ENCODE measurements at regions not wholly inside any gene's neighbourhood (a gene's known extent, or its start where the extent isn't known, plus 50 kb on each side); places are given as distances from the start of the nearest gene placed in this dataset.

GRCh38 chr7:130963339-130963738 is 229.3 kb upstream of the KLF14 start:
- CTCF ChIA-PET: interaction anchor here (2.4 kb wide), 1 partner anchor 19 kb away, joined by 10 read pairs; no protein-coding TSS in a partner anchor
- intact Hi-C loops (cut with micrococcal nuclease): no loop called here

DNA sequence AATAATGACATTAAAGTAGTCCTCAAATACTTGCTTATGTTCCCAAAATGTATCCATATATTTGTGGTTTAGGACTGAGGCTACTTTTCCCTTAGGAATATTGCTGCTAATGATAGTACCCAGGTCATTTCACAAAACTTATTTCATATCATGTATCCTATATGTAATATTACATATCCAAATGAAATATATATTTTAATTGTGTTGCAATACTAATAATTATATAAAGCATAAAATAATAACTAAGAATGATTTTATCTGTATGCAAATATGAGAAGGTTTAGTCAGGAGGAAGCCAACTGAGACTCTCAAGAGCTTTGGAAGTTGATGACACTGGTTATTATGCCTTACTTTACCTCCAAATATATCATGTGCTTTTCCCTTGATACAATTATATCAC is 231.5 kb upstream of the KLF14 start:
- peaks cover 17 to 71% of the 10 kb centered on the region in 2 experiments for H3K4me1 ChIP-seq (ENCODE audit: control insufficient read depth in 1 of 2, insufficient read depth in 2 of 2, low read length in 2 of 2)
- ChIA-PET CTCF (no interaction called here), POLR2A (no interaction called here), RAD21 (ENCODE audit: low non-redundant PET in 1 of 2, low total read pairs in 2 of 2, uncharacterized antibody in 2 of 2, unreplicated experiment in 2 of 2) (no interaction called here)
- 0 out of 4 replicates have a peak, but pooled peaks cover 0 to 5% of the 10 kb centered on the region in 2 experiments for H3K36me3 ChIP-seq (ENCODE audit: control insufficient read depth in 1 of 2, insufficient read depth in 2 of 2, low read length in 2 of 2)
- H3K4me3 ChIP-seq (replicated peaks in 1 of 2; ENCODE audit: low read depth in 1 of 2, low read length in 2 of 2): no peak overlapping the region
- ATAC-seq (no peak), DNase-seq (ENCODE audit: low read depth, low spot score) (no peak)
- no TSS peak for BruUV-seq (replicated peaks)
- intact Hi-C loops (cut with micrococcal nuclease): no loop called here
- no peak overlapping the region for H2AFZ ChIP-seq (ENCODE audit: low read depth, low read length, poor library complexity, severe bottlenecking)
- H3K79me2 ChIP-seq (ENCODE audit: insufficient read depth, low read length): peaks cover 44% of the 10 kb centered on the region
- no peak overlapping the region for H3K9ac ChIP-seq (ENCODE audit: low read length)
- H3K4me2 ChIP-seq (ENCODE audit: low read length): no peak overlapping the region
- no peak for TF ChIP-seq ELF1 (IDR thresholded peaks at IDR 0.05; ENCODE audit: borderline replicate concordance, low read depth)
- no peak for TF ChIP-seq EGR1 (IDR thresholded peaks at IDR 0.05; ENCODE audit: low read depth)
- no peak for TF ChIP-seq YY1 (IDR thresholded peaks at IDR 0.05; ENCODE audit: extremely low read depth, insufficient replicate concordance, low read depth, low read length)
- H3K27ac ChIP-seq (ENCODE audit: low read depth, low read length): no peak overlapping the region
- H3K9me2 ChIP-seq (ENCODE audit: insufficient read depth): no peaks in the 10 kb centered on the region
- no peaks in the 10 kb centered on the region for H3K27me3 ChIP-seq (ENCODE audit: insufficient read depth, low read length)
- H3K9me3 ChIP-seq (ENCODE audit: control insufficient read depth in 1 of 2, insufficient read depth in 1 of 2, low read depth in 1 of 2, low read length in 2 of 2): no peaks in the 10 kb centered on the region
- H4K20me1 ChIP-seq (ENCODE audit: insufficient read depth): no peaks in the 10 kb centered on the region

More at GRCh38 chr7:130963339-130963738, 229.3 kb upstream of the KLF14 start:
- no peak overlapping the region for H3K4me2 ChIP-seq (ENCODE audit: low read length)
- no peaks in the 10 kb centered on the region for H3K27me3 ChIP-seq (ENCODE audit: insufficient read depth, low read length)
- ATAC-seq (no peak), DNase-seq (ENCODE audit: low read depth, low spot score) (no peak)
- peaks cover 26 to 79% of the 10 kb centered on the region in 2 experiments for H3K4me1 ChIP-seq (ENCODE audit: control insufficient read depth in 1 of 2, insufficient read depth in 2 of 2, low read length in 2 of 2)
- TF ChIP-seq EGR1 (IDR thresholded peaks at IDR 0.05; ENCODE audit: low read depth) (0 out of 2 replicates have a peak, but pooled peaks have one; percentile 7), POLR2A (IDR thresholded peaks at IDR 0.05; ENCODE audit: borderline replicate concordance, extremely low read depth, insufficient read depth, insufficient read length) (no peak)
- H3K27ac ChIP-seq (ENCODE audit: low read depth, low read length): peak overlapping the region; percentile 91; the same call in 1 of the 2 replicates
- H4K20me1 ChIP-seq (ENCODE audit: insufficient read depth): no peaks in the 10 kb centered on the region
- peaks cover 55% of the 10 kb centered on the region for H3K79me2 ChIP-seq (ENCODE audit: insufficient read depth, low read length)
- no TSS peak for BruUV-seq (replicated peaks)
- no peaks in the 10 kb centered on the region for H3K9me3 ChIP-seq (ENCODE audit: control insufficient read depth in 1 of 2, insufficient read depth in 1 of 2, low read depth in 1 of 2, low read length in 2 of 2)
- no peak overlapping the region for H2AFZ ChIP-seq (ENCODE audit: low read depth, low read length, poor library complexity, severe bottlenecking)
- ChIA-PET RAD21 (ENCODE audit: low non-redundant PET in 1 of 2, low total read pairs in 2 of 2, uncharacterized antibody in 2 of 2, unreplicated experiment in 2 of 2) (no interaction called here), POLR2A (interaction anchor here (0.9 to 1.5 kb wide), 3 partner anchors 16 to 50 kb away, joined by 3 read pairs; no protein-coding TSS in a partner anchor)
- peaks cover 0 to 5% of the 10 kb centered on the region in 2 experiments; a peak in 2 of 4 replicates for H3K36me3 ChIP-seq (ENCODE audit: control insufficient read depth in 1 of 2, insufficient read depth in 2 of 2, low read length in 2 of 2)
- H3K9ac ChIP-seq (ENCODE audit: low read length): peak overlapping the region; percentile 18; the same call in 1 of the 2 replicates
- no peaks in the 10 kb centered on the region for H3K9me2 ChIP-seq (ENCODE audit: insufficient read depth)
- H3K4me3 ChIP-seq (replicated peaks in 1 of 2; ENCODE audit: low read depth in 1 of 2, low read length in 2 of 2): no peak overlapping the region
